GM04503 (cell line): ENCODE measurements at regions not wholly inside any gene's neighbourhood (a gene's known extent, or its start where the extent isn't known, plus 50 kb on each side); places are given as distances from the start of the nearest gene placed in this dataset.

Experiments
- DNase-seq: peaks from one replicate; pipeline ENCODE4 v3.0.0-alpha.2; 2012; ENCODE audit warnings: low read depth

- DNase-seq, result no peak
These were observed 51.4 kb upstream of the ITM2B start for GRCh38 chr13:48181482-48182145.

GRCh38 chr13:48178126-48178525, 54.9 kb upstream of the ITM2B start:
- DNase-seq, result no peak

GRCh38 chr13:48176781-48177180, 56.2 kb upstream of the ITM2B start:
- DNase-seq, result no peak

GRCh38 chr13:48175185-48175584, 57.8 kb upstream of the ITM2B start:
- DNase-seq, result no peak

GRCh38 chr13:48167866-48168265, 65.1 kb upstream of the ITM2B start:
- no peak for DNase-seq

GRCh38 chr13:48165727-48166126, 67.3 kb upstream of the ITM2B start:
- DNase-seq, result no peak

- no peak for DNase-seq
These were observed 67.9 kb upstream of the ITM2B start for GRCh38 chr13:48165063-48165462.

- DNase-seq, result no peak
These were observed 68.2 kb upstream of the MED4 start for GRCh38 chr13:48163061-48163460.

- no peak for DNase-seq
These were observed 67.3 kb upstream of the MED4 start for GRCh38 chr13:48162217-48162616.

- no peak for DNase-seq
These were observed 66.8 kb upstream of the MED4 start for GRCh38 chr13:48161530-48162179.

- DNase-seq, result no peak
These were observed 65.8 kb upstream of the MED4 start for GRCh38 chr13:48160606-48161278.

GRCh38 chr13:48159826-48160225, 64.9 kb upstream of the MED4 start:
- DNase-seq, result no peak

- no peak for DNase-seq
These were observed 64.5 kb upstream of the MED4 start for GRCh38 chr13:48159401-48159800.

GRCh38 chr13:48158915-48159314, 64.0 kb upstream of the MED4 start:
- no peak for DNase-seq

- no peak for DNase-seq
These were observed 63.4 kb upstream of the MED4 start for GRCh38 chr13:48158290-48158689.

GRCh38 chr13:48156466-48156865, 61.6 kb upstream of the MED4 start:
- DNase-seq, result no peak

- DNase-seq, result peak; percentile 9
These were observed 60.9 kb upstream of the MED4 start for GRCh38 chr13:48155848-48156247.

- no peak for DNase-seq
These were observed 59.8 kb upstream of the MED4 start for GRCh38 chr13:48154671-48155070.

GRCh38 chr13:48153186-48153585, 58.3 kb upstream of the MED4 start:
- no peak for DNase-seq

- DNase-seq, result no peak
These were observed 56.7 kb upstream of the MED4 start for GRCh38 chr13:48151363-48152161.

GRCh38 chr13:48148454-48148853, 53.5 kb upstream of the MED4 start:
- no peak for DNase-seq

- no peak for DNase-seq
These were observed 51.7 kb upstream of the MED4 start for GRCh38 chr13:48146636-48147035.

- DNase-seq, result no peak
These were observed 51.2 kb upstream of the MED4 start for GRCh38 chr13:48146122-48146521.
